Endothelial cell of umbilical vein (primary cell): ENCODE measurements at regions not wholly inside any gene's neighbourhood (a gene's known extent, or its start where the extent isn't known, plus 50 kb on each side); places are given as distances from the start of the nearest gene placed in this dataset.

Source experiments
- CTCF ChIP-seq, 2 donors: IDR thresholded peaks; 1 replicate in 1 of 2; 2 replicates in 1 of 2; pipeline ENCODE4 v1.5.1; 2011; ENCODE audit warnings: low read length in 2 of 2, mild to moderate bottlenecking in 2 of 2, moderate library complexity in 2 of 2, control low read depth in 1 of 2, inconsistent platforms in 1 of 2, low read depth in 1 of 2; ENCODE audit not compliant: insufficient read depth in 1 of 2; ENCODE audit errors: extremely low read depth in 1 of 2
- EZH2 ChIP-seq: IDR thresholded peaks from 2 replicates; pipeline ENCODE4 v1.6.1; 2012; ENCODE audit warnings: borderline replicate concordance, low read depth, mild to moderate bottlenecking, moderate library complexity, low read length, inconsistent platforms; ENCODE audit not compliant: severe bottlenecking
- FOS ChIP-seq: IDR thresholded peaks from 2 replicates; pipeline ENCODE4 v1.6.1; 2011; ENCODE audit warnings: mild to moderate bottlenecking, low read length, moderate library complexity, borderline replicate concordance; ENCODE audit not compliant: insufficient read depth
- JUN ChIP-seq: IDR thresholded peaks from 2 replicates; pipeline ENCODE4 v1.6.1; 2011; ENCODE audit warnings: borderline replicate concordance, low read depth; ENCODE audit not compliant: insufficient read length, insufficient read depth
- MAX ChIP-seq: IDR thresholded peaks from 2 replicates; pipeline ENCODE4 v1.6.1; 2011; ENCODE audit not compliant: insufficient read depth, insufficient read length
- MYC ChIP-seq: IDR thresholded peaks from one replicate; pipeline ENCODE4 v1.6.1; 2011; ENCODE audit warnings: mild to moderate bottlenecking, low read depth, low read length
- POLR2A ChIP-seq: IDR thresholded peaks from 2 replicates; pipeline ENCODE4 v1.6.1; 2012; ENCODE audit warnings: low read depth, mild to moderate bottlenecking, control low read depth, low read length
- POLR2AphosphoS5 ChIP-seq: IDR thresholded peaks from 2 replicates; pipeline ENCODE4 v1.6.1; 2012; ENCODE audit warnings: low read depth, mild to moderate bottlenecking, control low read depth, low read length, moderate library complexity; ENCODE audit not compliant: insufficient read depth

- TF ChIP-seq CTCF (IDR thresholded peaks at IDR 0.05; ENCODE audit: extremely low read depth in 1 of 2, insufficient read depth in 1 of 2, low read depth in 1 of 2, low read length in 2 of 2) (no peak), POLR2A (no peak), MAX (no peak), FOS (no peak), EZH2 (no peak), MYC (no peak), POLR2AphosphoS5 (no peak), JUN (no peak)
Observed at GRCh38 chr20:11700831-11701230, 216.9 kb upstream of the BTBD3 start.
